Uterus (tissue), 3 donors: ENCODE measurements at regions not wholly inside any gene's neighbourhood (a gene's known extent, or its start where the extent isn't known, plus 50 kb on each side); places are given as distances from the start of the nearest gene placed in this dataset.

ENCODE experiments used
- DNase-seq, 2 donors: peaks; one replicate each; pipeline ENCODE4 v3.0.0-alpha.2; 2019 to 2020
- H3K27ac ChIP-seq, 2 donors: fragments of 200-600 bp; sonication (generic); 1 replicate in 1 of 2; 2 replicates in 1 of 2; pipeline ENCODE4 v1.5.1; 2016 to 2018
- H3K27me3 ChIP-seq, 2 donors: fragments of 200-600 bp; sonication (generic); one replicate each; pipeline ENCODE4 v1.5.1; 2018 to 2019; ENCODE audit warnings: control low read depth in 1 of 2
- H3K36me3 ChIP-seq, 2 donors: fragments of 200-600 bp; sonication (generic); one replicate each; pipeline ENCODE4 v1.5.1; 2019; ENCODE audit warnings: control low read depth in 1 of 2
- H3K4me1 ChIP-seq, 2 donors: fragments of 200-600 bp; sonication (generic); one replicate each; pipeline ENCODE4 v1.5.1; 2018 to 2019; ENCODE audit warnings: control low read depth in 1 of 2
- H3K4me3 ChIP-seq, 2 donors: fragments of 200-600 bp; sonication (generic); 1 replicate in 1 of 2; 2 replicates in 1 of 2; pipeline ENCODE4 v1.5.1; 2018 to 2019; ENCODE audit warnings: mild to moderate bottlenecking in 1 of 2
- H3K9me3 ChIP-seq, 2 donors: fragments of 200-600 bp; sonication (generic); one replicate each; pipeline ENCODE4 v1.5.1; 2019; ENCODE audit warnings: control low read depth in 1 of 2
- CTCF ChIP-seq, 4 experiments: fragments of 200-600 bp in 2 of 4; fragments of 450-650 bp in 2 of 4; sonication (generic) in 2 of 4; IDR thresholded peaks; one replicate each; pipeline ENCODE4 v1.5.1; 2016 to 2019; ENCODE audit warnings: antibody characterized with exemption in 4 of 4, mild to moderate bottlenecking in 2 of 4, moderate library complexity in 1 of 4
- POLR2A ChIP-seq, 2 donors: fragments of 450-650 bp; IDR thresholded peaks; one replicate each; pipeline ENCODE4 v1.6.1; 2016; ENCODE audit warnings: antibody characterized with exemption in 2 of 2, mild to moderate bottlenecking in 1 of 2, moderate library complexity in 1 of 2
- intact Hi-C: fragments of 100-400 bp; cut with DNase I; formaldehyde crosslinking; loops from one replicate; pipeline ENCODE4 v1.15.1; 2023; ENCODE audit warnings: low total_unique reads
- donor health status: DM: yes; HTN: yes; CAD: no.

GRCh38 chr16:14347706-14348105 is 276.6 kb downstream of the MRTFB start:
- Histone ChIP-seq H3K9me3 (no peaks in the 10 kb centered on the region), H3K36me3 (no peaks in the 10 kb centered on the region), H3K4me1 (no peaks in the 10 kb centered on the region), H3K4me3 (no peak overlapping the region), H3K27me3 (no peaks in the 10 kb centered on the region), H3K27ac (no peak overlapping the region)
- intact Hi-C loops: no loop called here
- TF ChIP-seq CTCF (IDR thresholded peaks at IDR 0.05): no peak
- no peak for TF ChIP-seq POLR2A (IDR thresholded peaks at IDR 0.05)
- DNase-seq: no peak

- H3K27ac ChIP-seq: no peak overlapping the region
- H3K4me3 ChIP-seq: no peak overlapping the region
- intact Hi-C loops: no loop called here
- H3K36me3 ChIP-seq: no peaks in the 10 kb centered on the region
- H3K4me1 ChIP-seq: no peaks in the 10 kb centered on the region
- no peak for TF ChIP-seq CTCF (IDR thresholded peaks at IDR 0.05)
- no peak for TF ChIP-seq POLR2A (IDR thresholded peaks at IDR 0.05)
- H3K27me3 ChIP-seq: no peaks in the 10 kb centered on the region
- no peak for DNase-seq
- H3K9me3 ChIP-seq: no peaks in the 10 kb centered on the region
Measured at GRCh38 chr16:14346278-14347142, 275.4 kb downstream of the MRTFB start.

GRCh38 chr16:14345512-14346115 is 274.5 kb downstream of the MRTFB start:
- Histone ChIP-seq H3K27ac (no peak overlapping the region), H3K4me3 (no peak overlapping the region), H3K9me3 (no peaks in the 10 kb centered on the region), H3K27me3 (no peaks in the 10 kb centered on the region), H3K4me1 (no peaks in the 10 kb centered on the region), H3K36me3 (no peaks in the 10 kb centered on the region)
- intact Hi-C loops: no loop called here
- DNase-seq: no peak
- TF ChIP-seq POLR2A (IDR thresholded peaks at IDR 0.05) (no peak), CTCF (IDR thresholded peaks at IDR 0.05) (no peak)

- TF ChIP-seq CTCF (IDR thresholded peaks at IDR 0.05) (no peak), POLR2A (IDR thresholded peaks at IDR 0.05) (no peak)
- H3K9me3 ChIP-seq: no peaks in the 10 kb centered on the region
- intact Hi-C loops: no loop called here
- no peak for DNase-seq
- no peaks in the 10 kb centered on the region for H3K4me1 ChIP-seq
- no peak overlapping the region for H3K4me3 ChIP-seq
- H3K36me3 ChIP-seq: no peaks in the 10 kb centered on the region
- no peak overlapping the region for H3K27ac ChIP-seq
- H3K27me3 ChIP-seq: no peaks in the 10 kb centered on the region
Measured at GRCh38 chr16:14344945-14345344, 273.8 kb downstream of the MRTFB start.

GRCh38 chr16:14344292-14344691 is 273.2 kb downstream of the MRTFB start:
- H3K27me3 ChIP-seq: no peaks in the 10 kb centered on the region
- H3K4me1 ChIP-seq: no peaks in the 10 kb centered on the region
- intact Hi-C loops: no loop called here
- TF ChIP-seq CTCF (IDR thresholded peaks at IDR 0.05): no peak
- no peak for TF ChIP-seq POLR2A (IDR thresholded peaks at IDR 0.05)
- no peak for DNase-seq
- H3K4me3 ChIP-seq: no peak overlapping the region
- H3K36me3 ChIP-seq: no peaks in the 10 kb centered on the region
- no peak overlapping the region for H3K27ac ChIP-seq
- no peaks in the 10 kb centered on the region for H3K9me3 ChIP-seq
